Retinal pigment epithelial cell (primary cell): ENCODE measurements at regions not wholly inside any gene's neighbourhood (a gene's known extent, or its start where the extent isn't known, plus 50 kb on each side); places are given as distances from the start of the nearest gene placed in this dataset.

Experiments
- DNase-seq: peaks from one replicate; pipeline ENCODE4 v3.0.0-alpha.2; 2010; ENCODE audit warnings: low read depth
- H3K4me3 ChIP-seq: 2 replicates; pipeline ENCODE4 v1.5.1; 2011; ENCODE audit warnings: mild to moderate bottlenecking, low read length, control low read depth, moderate library complexity
- CTCF ChIP-seq: conservative IDR thresholded peaks from 2 replicates; pipeline ENCODE4 v1.5.1; 2011; ENCODE audit warnings: low read depth, low read length, control low read depth, inconsistent platforms

- TF ChIP-seq CTCF, result no peak
- no peak for DNase-seq
- no peak overlapping the region for H3K4me3 ChIP-seq
Observed at GRCh38 chr15:47367726-47368390, 349.4 kb upstream of the SEMA6D start.

GRCh38 chr15:47371939-47372338 is 345.4 kb upstream of the SEMA6D start:
- TF ChIP-seq CTCF, result no peak
- no peak overlapping the region for H3K4me3 ChIP-seq
- DNase-seq, result no peak

GRCh38 chr15:47374222-47374621 is 343.1 kb upstream of the SEMA6D start:
- TF ChIP-seq CTCF, result peak; percentile 52
- H3K4me3 ChIP-seq, result no peak overlapping the region
- no peak for DNase-seq

GRCh38 chr15:47376190-47376589 is 341.1 kb upstream of the SEMA6D start:
- TF ChIP-seq CTCF, result no peak
- no peak for DNase-seq
- no peak overlapping the region for H3K4me3 ChIP-seq

- no peak for DNase-seq
- no peak overlapping the region for H3K4me3 ChIP-seq
- no peak for TF ChIP-seq CTCF
Observed at GRCh38 chr15:47377465-47377864, 339.8 kb upstream of the SEMA6D start.

GRCh38 chr15:47378527-47378926 is 338.8 kb upstream of the SEMA6D start:
- no peak for TF ChIP-seq CTCF
- no peak for DNase-seq
- no peak overlapping the region for H3K4me3 ChIP-seq

GRCh38 chr15:47383102-47383501 is 334.2 kb upstream of the SEMA6D start:
- DNase-seq, result no peak
- TF ChIP-seq CTCF, result no peak

More at GRCh38 chr15:47383102-47383501, 334.2 kb upstream of the SEMA6D start:
- H3K4me3 ChIP-seq, result no peak overlapping the region
